ENCODE measurements at regions not wholly inside any gene's neighbourhood (a gene's known extent, or its start where the extent isn't known, plus 50 kb on each side); places are given as distances from the start of the nearest gene placed in this dataset.

- Histone ChIP-seq H3K4me2 (ENCODE audit: insufficient read depth, insufficient read length, low read length) (no peak overlapping the region), H2BK20ac (ENCODE audit: low read depth, low read length, poor library complexity, severe bottlenecking) (no peak overlapping the region), H3K79me2 (ENCODE audit: insufficient read depth, low read length) (no peaks in the 10 kb centered on the region), H3K4me1 (ENCODE audit: insufficient read depth, low read length) (no peaks in the 10 kb centered on the region), H3K27ac (ENCODE audit: insufficient read length, low read depth, low read length) (no peak overlapping the region), H3K56ac (ENCODE audit: insufficient read length, low read depth, low read length) (no peak overlapping the region), H3K9ac (ENCODE audit: extremely low read depth, insufficient read length, low read length) (no peak overlapping the region), H2AFZ (ENCODE audit: low read length) (no peak overlapping the region), H2BK15ac (ENCODE audit: low read depth, low read length) (no peak overlapping the region), H3K23me2 (ENCODE audit: insufficient read length, low read depth, low read length, poor library complexity, severe bottlenecking) (no peaks in the 10 kb centered on the region), H3K9me3 (ENCODE audit: control insufficient read depth, low read depth, low read length) (no peaks in the 10 kb centered on the region), H2BK5ac (ENCODE audit: insufficient read length, low read length) (no peak overlapping the region), H4K91ac (ENCODE audit: insufficient read length, low read depth, low read length) (no peak overlapping the region), H3T11ph (ENCODE audit: low read length) (no peak overlapping the region), H3K27me3 (ENCODE audit: insufficient read depth, low read length) (no peaks in the 10 kb centered on the region), H3K14ac (ENCODE audit: insufficient read depth, low read length) (no peak overlapping the region), H2BK120ac (ENCODE audit: low read depth, low read length, poor library complexity, severe bottlenecking) (no peak overlapping the region), H4K20me1 (ENCODE audit: control insufficient read depth, insufficient read depth, insufficient read length) (no peaks in the 10 kb centered on the region), H2AK5ac (ENCODE audit: insufficient read length, low read length) (no peak overlapping the region), H3K79me1 (ENCODE audit: insufficient read depth, low read depth, low read length, poor library complexity, severe bottlenecking) (no peaks in the 10 kb centered on the region), H4K5ac (ENCODE audit: insufficient read length, low read depth, low read length) (no peak overlapping the region), H3K23ac (ENCODE audit: insufficient read length, low read depth, low read length) (no peak overlapping the region), H3K4ac (ENCODE audit: low read depth, low read length) (no peak overlapping the region), H2BK12ac (ENCODE audit: insufficient read length, low read depth, low read length) (no peak overlapping the region), H3K18ac (ENCODE audit: insufficient read length, low read depth, low read length) (no peak overlapping the region), H4K8ac (replicated peaks; ENCODE audit: insufficient read length, low read depth, low read length) (no peak overlapping the region)
- H3K27me3 Mint-ChIP-seq (ENCODE audit: low read depth): no peaks in the 10 kb centered on the region
- H3K4me1 Mint-ChIP-seq: no peaks in the 10 kb centered on the region
- H3K27ac Mint-ChIP-seq: no peak overlapping the region; a peak in 1 of 7 replicates
- WGBS (ENCODE audit: extremely low coverage, insufficient read length, low lambda C conversion rate): 100% methylated on average over 2 of the region's 5 CpGs
- H3K36me3 Mint-ChIP-seq (ENCODE audit: insufficient read depth in 1 of 3, low read depth in 3 of 3): no peaks in the 10 kb centered on the region
- peak overlapping the region in 1 of 2 experiments; percentile 5; a peak in 1 of 5 replicates for H3K4me3 Mint-ChIP-seq
- no peaks in the 10 kb centered on the region for H3K9me3 Mint-ChIP-seq
- no peak for TF ChIP-seq CTCF (conservative IDR thresholded peaks at IDR 0.05)
- no peak for DNase-seq
Measured at GRCh38 chr13:22127277-22128164, 456.6 kb downstream of the FGF9 start.
